ENCODE measurements at regions not wholly inside any gene's neighbourhood (a gene's known extent, or its start where the extent isn't known, plus 50 kb on each side); places are given as distances from the start of the nearest gene placed in this dataset.

- TF ChIP-seq EZH2 (optimal IDR thresholded peaks at IDR 0.05; ENCODE audit: low read depth, low read length) (no peak), EZH2phosphoT487 (IDR thresholded peaks at IDR 0.05; ENCODE audit: low read length) (no peak), CTCF (IDR thresholded peaks at IDR 0.05; ENCODE audit: low read length) (no peak)
- no peaks in the 10 kb centered on the region for H3K36me3 ChIP-seq (replicated peaks; ENCODE audit: insufficient read depth, low read length)
- H3K4me3 ChIP-seq (ENCODE audit: low read length), result no peak overlapping the region
- H2AFZ ChIP-seq (ENCODE audit: low read length), result no peak overlapping the region
- H3K4me2 ChIP-seq (ENCODE audit: low read depth, low read length), result no peak overlapping the region
- H4K20me1 ChIP-seq (ENCODE audit: insufficient read depth, low read length), result no peaks in the 10 kb centered on the region
- no peak for DNase-seq
- H3K79me2 ChIP-seq (ENCODE audit: low read length), result no peaks in the 10 kb centered on the region
- H3K27ac ChIP-seq (ENCODE audit: low read length), result no peak overlapping the region
- H3F3A ChIP-seq (ENCODE audit: insufficient read depth, low read length), result no peaks in the 10 kb centered on the region
- no peaks in the 10 kb centered on the region for H3K27me3 ChIP-seq (replicated peaks; ENCODE audit: insufficient read depth, low read length)
- no peaks in the 10 kb centered on the region for H3K4me1 ChIP-seq (ENCODE audit: low read length)
- H3K9ac ChIP-seq (ENCODE audit: low read length), result no peak overlapping the region
- no peaks in the 10 kb centered on the region for H3K9me3 ChIP-seq (replicated peaks; ENCODE audit: insufficient read depth, low read length)
- H3K9me2 ChIP-seq (replicated peaks; ENCODE audit: insufficient read depth, low read length), result no peaks in the 10 kb centered on the region
Measured at GRCh38 chr2:15800495-15801329, 139.6 kb upstream of the MYCN start.

GRCh38 chr2:15801439-15801838 lies 138.9 kb upstream of the MYCN start:
- Histone ChIP-seq H3K4me3 (ENCODE audit: low read length) (no peak overlapping the region), H3K4me1 (ENCODE audit: low read length) (no peaks in the 10 kb centered on the region), H3F3A (ENCODE audit: insufficient read depth, low read length) (no peaks in the 10 kb centered on the region), H3K27me3 (replicated peaks; ENCODE audit: insufficient read depth, low read length) (no peaks in the 10 kb centered on the region), H3K9me3 (replicated peaks; ENCODE audit: insufficient read depth, low read length) (no peaks in the 10 kb centered on the region), H3K9me2 (replicated peaks; ENCODE audit: insufficient read depth, low read length) (no peaks in the 10 kb centered on the region), H3K4me2 (ENCODE audit: low read depth, low read length) (no peak overlapping the region), H4K20me1 (ENCODE audit: insufficient read depth, low read length) (no peaks in the 10 kb centered on the region), H3K36me3 (replicated peaks; ENCODE audit: insufficient read depth, low read length) (no peaks in the 10 kb centered on the region), H2AFZ (ENCODE audit: low read length) (no peak overlapping the region), H3K79me2 (ENCODE audit: low read length) (no peaks in the 10 kb centered on the region), H3K27ac (ENCODE audit: low read length) (no peak overlapping the region), H3K9ac (ENCODE audit: low read length) (no peak overlapping the region)
- no peak for TF ChIP-seq CTCF (IDR thresholded peaks at IDR 0.05; ENCODE audit: low read length)
- no peak for TF ChIP-seq EZH2 (optimal IDR thresholded peaks at IDR 0.05; ENCODE audit: low read depth, low read length)
- no peak for TF ChIP-seq EZH2phosphoT487 (IDR thresholded peaks at IDR 0.05; ENCODE audit: low read length)
- no peak for DNase-seq

GRCh38 chr2:15801904-15802303 lies 138.4 kb upstream of the MYCN start:
- Histone ChIP-seq H3F3A (ENCODE audit: insufficient read depth, low read length) (no peaks in the 10 kb centered on the region), H3K79me2 (ENCODE audit: low read length) (no peaks in the 10 kb centered on the region), H3K9ac (ENCODE audit: low read length) (no peak overlapping the region), H2AFZ (ENCODE audit: low read length) (no peak overlapping the region), H4K20me1 (ENCODE audit: insufficient read depth, low read length) (no peaks in the 10 kb centered on the region), H3K36me3 (replicated peaks; ENCODE audit: insufficient read depth, low read length) (no peaks in the 10 kb centered on the region), H3K27ac (ENCODE audit: low read length) (no peak overlapping the region), H3K27me3 (replicated peaks; ENCODE audit: insufficient read depth, low read length) (no peaks in the 10 kb centered on the region), H3K4me1 (ENCODE audit: low read length) (no peaks in the 10 kb centered on the region), H3K9me3 (replicated peaks; ENCODE audit: insufficient read depth, low read length) (no peaks in the 10 kb centered on the region), H3K9me2 (replicated peaks; ENCODE audit: insufficient read depth, low read length) (no peaks in the 10 kb centered on the region), H3K4me3 (ENCODE audit: low read length) (no peak overlapping the region), H3K4me2 (ENCODE audit: low read depth, low read length) (no peak overlapping the region)
- DNase-seq, result no peak
- TF ChIP-seq CTCF (IDR thresholded peaks at IDR 0.05; ENCODE audit: low read length) (no peak), EZH2 (optimal IDR thresholded peaks at IDR 0.05; ENCODE audit: low read depth, low read length) (no peak), EZH2phosphoT487 (IDR thresholded peaks at IDR 0.05; ENCODE audit: low read length) (no peak)
